ENCODE measurements at regions not wholly inside any gene's neighbourhood (a gene's known extent, or its start where the extent isn't known, plus 50 kb on each side); places are given as distances from the start of the nearest gene placed in this dataset.
"Not testable (repeated sequence)": the region's sequence is repeated elsewhere in the genome, so short reads cannot be mapped to it uniquely, and the experiment has no call there.

GRCh38 chr22:11253000-11253511 is 4274.9 kb upstream of the OR11H1 start:
- peak; percentile 0 for DNase-seq (ENCODE audit: low spot score)

- DNase-seq (ENCODE audit: low spot score): not testable (repeated sequence)
Observed at GRCh38 chr22:11270981-11271380, 4257.0 kb upstream of the OR11H1 start.

GRCh38 chr22:11285116-11285838 is 4242.7 kb upstream of the OR11H1 start:
- not testable (repeated sequence) for DNase-seq (ENCODE audit: low spot score)

GRCh38 chr22:11285839-11286205 is 4242.2 kb upstream of the OR11H1 start:
- not testable (repeated sequence) for DNase-seq (ENCODE audit: low spot score)

GRCh38 chr22:11288246-11289220 is 4239.5 kb upstream of the OR11H1 start:
- DNase-seq (ENCODE audit: low spot score): not testable (repeated sequence)

GRCh38 chr22:11298126-11298893 is 4229.7 kb upstream of the OR11H1 start:
- DNase-seq (ENCODE audit: low spot score): not testable (repeated sequence)

GRCh38 chr22:11302427-11302826 is 4225.6 kb upstream of the OR11H1 start:
- DNase-seq (ENCODE audit: low spot score): not testable (repeated sequence)

- DNase-seq (ENCODE audit: low spot score): not testable (repeated sequence)
Observed at GRCh38 chr22:11302904-11303303, 4225.1 kb upstream of the OR11H1 start.

GRCh38 chr22:11305179-11305578 is 4222.8 kb upstream of the OR11H1 start:
- not testable (repeated sequence) for DNase-seq (ENCODE audit: low spot score)

GRCh38 chr22:11306933-11307518 is 4221.0 kb upstream of the OR11H1 start:
- DNase-seq (ENCODE audit: low spot score): not testable (repeated sequence)

- no peak for DNase-seq (ENCODE audit: low spot score)
Observed at GRCh38 chr22:11307998-11308397, 4220.0 kb upstream of the OR11H1 start.

GRCh38 chr22:11309777-11310176 is 4218.2 kb upstream of the OR11H1 start:
- not testable (repeated sequence) for DNase-seq (ENCODE audit: low spot score)

- not testable (repeated sequence) for DNase-seq (ENCODE audit: low spot score)
Observed at GRCh38 chr22:11310647-11311046, 4217.3 kb upstream of the OR11H1 start.

GRCh38 chr22:11312640-11313039 is 4215.4 kb upstream of the OR11H1 start:
- not testable (repeated sequence) for DNase-seq (ENCODE audit: low spot score)

GRCh38 chr22:11313040-11313759 is 4214.8 kb upstream of the OR11H1 start:
- not testable (repeated sequence) for DNase-seq (ENCODE audit: low spot score)

GRCh38 chr22:11318633-11319032 is 4209.4 kb upstream of the OR11H1 start:
- DNase-seq (ENCODE audit: low spot score): not testable (repeated sequence)

- not testable (repeated sequence) for DNase-seq (ENCODE audit: low spot score)
Observed at GRCh38 chr22:11324439-11325037, 4203.5 kb upstream of the OR11H1 start.

GRCh38 chr22:11325767-11326166 is 4202.2 kb upstream of the OR11H1 start:
- DNase-seq (ENCODE audit: low spot score): no peak

- not testable (repeated sequence) for DNase-seq (ENCODE audit: low spot score)
Observed at GRCh38 chr22:11341387-11342068, 4186.5 kb upstream of the OR11H1 start.

GRCh38 chr22:11351181-11351580 is 4176.8 kb upstream of the OR11H1 start:
- DNase-seq (ENCODE audit: low spot score): not testable (repeated sequence)
